ENCODE measurements at regions not wholly inside any gene's neighbourhood (a gene's known extent, or its start where the extent isn't known, plus 50 kb on each side); places are given as distances from the start of the nearest gene placed in this dataset.
"Not testable (repeated sequence)": the region's sequence is repeated elsewhere in the genome, so short reads cannot be mapped to it uniquely, and the experiment has no call there.

- H3K4me3 ChIP-seq (ENCODE audit: low read length): no peak overlapping the region
- DNase-seq (ENCODE audit: low read depth): no peak
- TF ChIP-seq, protein P1, sequence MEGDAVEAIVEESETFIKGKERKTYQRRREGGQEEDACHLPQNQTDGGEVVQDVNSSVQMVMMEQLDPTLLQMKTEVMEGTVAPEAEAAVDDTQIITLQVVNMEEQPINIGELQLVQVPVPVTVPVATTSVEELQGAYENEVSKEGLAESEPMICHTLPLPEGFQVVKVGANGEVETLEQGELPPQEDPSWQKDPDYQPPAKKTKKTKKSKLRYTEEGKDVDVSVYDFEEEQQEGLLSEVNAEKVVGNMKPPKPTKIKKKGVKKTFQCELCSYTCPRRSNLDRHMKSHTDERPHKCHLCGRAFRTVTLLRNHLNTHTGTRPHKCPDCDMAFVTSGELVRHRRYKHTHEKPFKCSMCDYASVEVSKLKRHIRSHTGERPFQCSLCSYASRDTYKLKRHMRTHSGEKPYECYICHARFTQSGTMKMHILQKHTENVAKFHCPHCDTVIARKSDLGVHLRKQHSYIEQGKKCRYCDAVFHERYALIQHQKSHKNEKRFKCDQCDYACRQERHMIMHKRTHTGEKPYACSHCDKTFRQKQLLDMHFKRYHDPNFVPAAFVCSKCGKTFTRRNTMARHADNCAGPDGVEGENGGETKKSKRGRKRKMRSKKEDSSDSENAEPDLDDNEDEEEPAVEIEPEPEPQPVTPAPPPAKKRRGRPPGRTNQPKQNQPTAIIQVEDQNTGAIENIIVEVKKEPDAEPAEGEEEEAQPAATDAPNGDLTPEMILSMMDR (conservative IDR thresholded peaks at IDR 0.05; ENCODE audit: low read depth, low read length): no peak
Measured at GRCh38 chr2:153661801-153662200, 183.2 kb upstream of the RPRM start.

DNA sequence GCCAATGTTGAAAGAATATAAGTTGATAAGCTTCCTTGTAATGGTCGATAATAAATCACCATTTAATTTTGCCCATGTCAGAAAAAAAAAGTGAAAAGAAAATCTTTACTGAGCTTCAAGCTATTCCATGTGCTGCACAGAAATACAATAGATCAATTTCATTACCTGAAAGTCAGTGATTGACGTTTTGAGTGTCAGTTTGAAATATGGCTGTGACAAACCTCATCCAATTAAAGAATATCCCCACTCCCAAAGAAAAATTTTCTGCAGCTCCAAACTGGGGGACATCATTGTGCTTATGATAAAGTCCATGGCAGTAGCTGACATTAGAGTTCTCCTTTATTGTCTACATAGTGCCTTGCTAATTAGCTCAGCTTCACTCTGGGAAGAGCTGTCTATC is 184.8 kb upstream of the RPRM start:
- TF ChIP-seq, protein P1 (conservative IDR thresholded peaks at IDR 0.05; ENCODE audit: low read depth, low read length): no peak
- H3K4me3 ChIP-seq (ENCODE audit: low read length): no peak overlapping the region
- no peak for DNase-seq (ENCODE audit: low read depth)

DNA sequence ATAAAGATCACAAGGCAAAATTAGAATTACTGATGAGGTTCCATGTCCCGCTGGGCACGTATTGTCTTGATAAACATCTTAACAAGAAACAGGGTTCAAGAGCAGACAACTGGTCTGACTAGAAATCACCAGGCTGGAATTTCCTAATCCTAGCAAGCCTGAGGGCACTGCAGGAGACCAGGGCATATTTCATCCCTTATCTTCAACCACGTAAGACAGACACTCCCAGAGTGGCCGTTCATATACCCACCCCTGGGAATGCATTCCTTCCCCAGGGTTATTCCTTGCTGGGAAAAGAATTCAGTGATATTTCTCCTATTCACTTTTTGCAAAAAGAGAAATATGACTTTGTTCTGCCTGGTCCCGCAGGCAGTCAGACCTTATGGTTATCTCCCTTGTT is 185.4 kb upstream of the RPRM start:
- H3K4me3 ChIP-seq (ENCODE audit: low read length); DNase-seq (ENCODE audit: low read depth): not testable (repeated sequence)

- TF ChIP-seq, protein P1 (conservative IDR thresholded peaks at IDR 0.05; ENCODE audit: low read depth, low read length): no peak
- no peak for DNase-seq (ENCODE audit: low read depth)
Measured at GRCh38 chr2:153667475-153667874, 188.9 kb upstream of the RPRM start.

GRCh38 chr2:153668923-153669322 is 190.4 kb upstream of the RPRM start:
- TF ChIP-seq, protein P1 (conservative IDR thresholded peaks at IDR 0.05; ENCODE audit: low read depth, low read length): no peak
- H3K4me3 ChIP-seq (ENCODE audit: low read length): no peak overlapping the region
- no peak for DNase-seq (ENCODE audit: low read depth)

More at GRCh38 chr2:153667475-153667874, 188.9 kb upstream of the RPRM start:
- H3K4me3 ChIP-seq (ENCODE audit: low read length): no peak overlapping the region

GRCh38 chr2:153710128-153710527 is 161.6 kb upstream of the GALNT13 start:
- TF ChIP-seq, protein P1 (conservative IDR thresholded peaks at IDR 0.05; ENCODE audit: low read depth, low read length): no peak
- DNase-seq (ENCODE audit: low read depth): no peak
- H3K4me3 ChIP-seq (ENCODE audit: low read length): no peak overlapping the region

DNA sequence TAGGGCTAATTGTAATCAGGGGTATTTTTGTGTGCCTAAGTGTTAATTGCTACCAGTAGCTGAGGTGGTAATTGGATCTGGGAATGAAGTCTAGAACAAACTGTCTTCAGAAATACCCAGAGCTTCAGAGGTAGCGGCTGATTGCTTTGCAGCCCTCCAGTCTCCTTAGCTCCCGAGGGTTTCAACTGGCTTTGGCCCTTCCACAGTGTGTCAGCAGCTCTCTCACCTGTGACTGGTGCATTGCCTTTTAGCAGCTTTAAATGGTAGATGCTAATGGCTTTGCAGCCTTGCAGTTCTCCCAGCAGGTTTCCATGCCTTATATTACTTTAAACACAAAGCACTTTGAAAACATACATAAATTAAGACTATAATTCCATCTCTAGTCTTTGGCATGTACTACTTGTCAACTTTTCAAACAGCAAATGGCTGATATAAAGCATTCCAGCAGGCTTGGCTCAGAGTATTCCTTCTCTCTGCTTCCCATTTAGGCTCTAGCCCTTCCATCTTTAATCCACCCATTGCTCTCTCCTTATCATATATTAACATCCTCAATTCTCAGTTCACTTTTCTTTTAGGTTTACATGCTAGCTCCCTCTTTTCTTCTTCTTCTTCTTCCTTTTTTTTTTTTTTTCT is 156.4 kb upstream of the GALNT13 start:
- DNase-seq (ENCODE audit: low read depth): no peak
- TF ChIP-seq, protein P1 (conservative IDR thresholded peaks at IDR 0.05; ENCODE audit: low read depth, low read length): no peak

More for the DNA sequence above, 156.4 kb upstream of the GALNT13 start:
- H3K4me3 ChIP-seq (ENCODE audit: low read length): no peak overlapping the region
